Activated T-cell treated with anti-CD3 and anti-CD28 coated beads, Interleukin-2, amount 50 U/mL, for 48 hours (primary cell): ENCODE measurements at regions not wholly inside any gene's neighbourhood (a gene's known extent, or its start where the extent isn't known, plus 50 kb on each side); places are given as distances from the start of the nearest gene placed in this dataset.

Experiments
- DNase-seq, 2 experiments: peaks; one replicate each; pipeline ENCODE4 v3.0.0-alpha.2; 2020

GRCh38 chr2:120554625-120555032 is 181.0 kb upstream of the GLI2 start:
- no peak for DNase-seq

DNA sequence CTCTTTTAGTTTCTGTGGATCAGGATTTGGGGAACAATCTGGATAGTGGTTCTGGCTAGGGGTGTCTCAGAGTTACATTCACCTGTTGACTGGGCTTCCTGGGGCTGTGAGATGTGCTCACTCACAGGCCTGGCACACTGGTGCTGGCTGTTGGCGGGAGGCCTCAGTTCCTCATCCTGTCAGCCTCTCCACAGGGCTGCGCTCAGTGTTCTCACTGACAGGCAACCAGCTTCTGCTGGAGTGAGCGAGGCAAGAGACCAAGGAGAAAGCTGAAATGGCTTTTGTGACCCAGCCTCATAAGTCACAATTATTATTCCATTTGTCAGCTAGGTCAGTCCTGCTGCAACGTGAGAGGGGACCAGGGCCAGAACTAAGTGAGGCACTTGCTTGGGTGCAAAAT is 180.6 kb upstream of the GLI2 start:
- no peak for DNase-seq

GRCh38 chr2:120556911-120557310 is 178.8 kb upstream of the GLI2 start:
- DNase-seq, result no peak

- no peak for DNase-seq
These were observed 176.8 kb upstream of the GLI2 start for GRCh38 chr2:120558847-120559246.

- no peak for DNase-seq
These were observed 176.3 kb upstream of the GLI2 start for GRCh38 chr2:120559401-120559800.

GRCh38 chr2:120560330-120560729 is 175.3 kb upstream of the GLI2 start:
- DNase-seq, result no peak

- DNase-seq, result no peak
These were observed 174.2 kb upstream of the GLI2 start for GRCh38 chr2:120561379-120562035.

GRCh38 chr2:120562218-120563005 is 173.3 kb upstream of the GLI2 start:
- no peak for DNase-seq

DNA sequence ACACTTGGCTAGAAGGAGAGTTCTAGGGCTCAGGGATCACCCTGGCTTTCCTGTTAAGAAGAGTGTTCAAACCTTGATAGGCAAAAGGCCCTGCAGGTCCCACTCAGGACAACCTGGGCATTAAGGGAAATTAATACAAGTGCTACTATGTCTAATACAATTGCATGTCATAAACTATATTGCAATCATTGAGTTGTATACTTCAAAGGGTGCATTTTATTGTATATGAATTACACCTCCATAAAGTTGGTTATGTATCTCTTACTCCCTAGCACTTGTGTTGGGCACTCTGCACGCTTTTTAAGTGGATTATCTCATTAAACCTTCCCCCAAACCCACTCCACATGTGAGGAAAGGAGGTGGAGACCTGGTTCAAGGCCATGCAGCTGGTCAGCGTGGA is 172.1 kb upstream of the GLI2 start:
- no peak for DNase-seq

GRCh38 chr2:120564213-120565094 is 171.2 kb upstream of the GLI2 start:
- DNase-seq, result no peak

DNA sequence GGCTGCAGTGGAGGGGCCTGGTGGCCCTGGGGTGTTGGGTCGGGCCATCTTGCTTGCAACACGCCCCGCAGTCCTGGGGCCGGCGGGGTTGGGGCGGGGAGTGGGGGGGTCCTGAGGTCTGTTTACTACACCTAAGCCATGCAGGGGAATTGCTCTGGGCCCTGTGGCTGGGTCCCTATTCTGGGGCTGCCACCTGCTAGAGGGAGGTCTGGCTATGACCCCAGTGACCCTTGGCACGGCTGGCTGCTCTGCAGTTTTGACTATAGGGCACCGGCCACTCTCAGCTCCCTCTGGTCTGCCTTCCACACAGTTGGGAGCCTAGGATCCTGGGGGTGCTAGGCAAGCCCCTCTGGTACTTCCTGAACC is 170.6 kb upstream of the GLI2 start:
- no peak for DNase-seq

DNA sequence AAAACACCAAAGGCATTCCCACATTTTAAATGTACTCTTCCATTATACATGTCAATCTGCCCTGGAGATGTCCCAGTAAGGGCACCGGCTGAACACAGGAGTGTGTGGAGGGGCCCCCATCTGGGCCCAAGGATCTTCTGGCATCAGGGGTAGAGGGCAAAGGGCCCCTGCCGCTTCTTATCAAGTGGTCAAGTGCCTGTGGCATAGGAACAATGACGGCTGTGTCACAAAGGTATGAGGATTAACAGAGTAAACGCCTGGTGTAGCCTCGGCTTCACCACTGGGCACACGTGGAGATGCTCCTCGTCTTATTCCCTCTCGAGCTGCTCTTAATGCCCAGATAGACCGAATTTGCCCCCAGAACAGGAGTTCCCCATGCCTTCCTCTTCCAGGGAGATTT is 169.7 kb upstream of the GLI2 start:
- DNase-seq, result no peak

DNA sequence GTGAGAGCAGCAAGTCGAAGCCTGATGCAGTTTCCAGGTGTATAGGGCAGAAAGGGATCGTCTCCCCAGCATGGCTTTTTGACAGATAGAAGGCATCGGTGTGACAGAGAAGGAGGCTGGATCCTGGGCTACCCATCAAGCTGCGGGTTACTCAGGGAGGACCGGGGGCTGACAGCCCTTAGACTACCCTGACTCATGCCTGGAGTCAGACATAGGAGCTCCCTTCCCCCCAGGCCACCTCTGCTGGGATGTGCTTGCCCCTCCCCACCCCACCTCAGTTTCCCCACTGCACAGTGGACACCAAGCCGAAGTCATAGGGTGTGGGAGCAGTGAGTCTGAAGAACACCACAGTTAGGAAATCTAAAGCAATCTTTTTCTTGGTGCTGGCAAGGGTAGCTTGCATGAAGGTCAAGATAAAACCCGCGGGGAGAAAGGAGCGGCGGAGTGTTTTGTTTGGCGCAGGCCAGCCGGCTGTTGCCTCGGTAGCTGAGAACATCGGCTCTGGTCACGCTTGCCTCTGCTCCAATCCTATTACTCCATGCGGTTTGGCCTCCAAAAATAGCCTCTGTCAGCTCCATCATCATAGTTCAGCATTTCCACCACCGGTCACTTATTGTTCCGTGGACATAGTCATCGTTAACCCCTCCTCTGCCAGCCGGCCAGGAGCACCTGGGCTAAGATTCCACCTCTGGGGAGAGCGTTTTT is 169.2 kb upstream of the GLI2 start:
- no peak for DNase-seq

DNA sequence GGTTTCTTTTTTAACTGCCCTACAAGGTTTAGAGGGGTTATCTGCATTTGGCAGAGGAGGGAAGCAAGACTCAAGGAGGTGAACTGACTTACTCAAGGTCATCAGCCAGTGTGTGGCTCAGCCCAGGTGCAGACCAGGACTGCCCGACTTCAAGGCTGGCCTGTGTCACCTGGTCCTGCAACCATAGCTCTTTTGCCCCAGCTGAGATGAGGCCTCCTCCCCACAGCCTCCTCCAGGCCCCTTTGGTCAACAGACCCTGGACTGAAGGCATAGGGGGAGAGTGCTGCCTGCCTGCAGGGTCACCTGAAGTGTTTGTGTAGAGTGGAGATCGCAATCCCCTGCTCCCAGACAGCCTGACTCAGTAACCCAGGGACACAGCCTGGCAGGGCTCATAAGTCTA is 168.5 kb upstream of the GLI2 start:
- DNase-seq, result no peak

GRCh38 chr2:120568089-120568974 is 167.3 kb upstream of the GLI2 start:
- no peak for DNase-seq

DNA sequence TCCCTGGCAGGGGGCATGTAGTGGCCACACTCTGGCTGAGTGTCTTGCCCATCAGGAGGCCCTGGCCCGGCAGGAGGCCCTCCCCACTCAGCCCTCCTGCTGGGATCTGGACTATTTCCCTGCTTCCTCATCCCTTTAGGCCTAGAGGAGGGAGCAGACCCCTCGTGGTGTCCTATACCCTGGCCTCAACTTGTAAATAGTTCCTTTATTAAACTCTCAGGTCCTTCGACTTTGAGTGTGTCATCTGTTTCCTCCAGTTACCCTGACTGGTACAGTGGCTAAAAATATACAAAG is 166.7 kb upstream of the GLI2 start:
- no peak for DNase-seq

DNA sequence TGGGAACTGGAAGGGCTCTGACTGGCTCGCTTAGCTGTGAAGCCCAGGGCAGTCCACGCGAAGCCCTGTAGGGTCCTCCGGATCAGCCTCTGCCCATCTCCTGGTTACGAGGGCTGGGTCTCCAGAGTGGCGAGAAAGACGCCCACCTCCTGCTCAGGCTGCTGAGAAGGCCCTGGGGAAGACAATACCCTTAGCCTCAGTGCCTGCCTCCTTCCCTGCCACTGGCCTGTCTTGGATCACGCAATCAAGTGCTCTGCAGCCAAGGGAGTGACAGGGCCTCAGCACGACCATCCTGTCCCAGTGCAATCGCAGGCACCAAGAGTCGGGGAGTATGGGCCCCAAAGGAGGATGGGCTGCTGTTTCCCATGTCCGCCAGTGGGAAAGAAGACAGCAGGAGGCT is 165.7 kb upstream of the GLI2 start:
- no peak for DNase-seq

- DNase-seq, result no peak
These were observed 165.1 kb upstream of the GLI2 start for GRCh38 chr2:120570546-120570945.

DNA sequence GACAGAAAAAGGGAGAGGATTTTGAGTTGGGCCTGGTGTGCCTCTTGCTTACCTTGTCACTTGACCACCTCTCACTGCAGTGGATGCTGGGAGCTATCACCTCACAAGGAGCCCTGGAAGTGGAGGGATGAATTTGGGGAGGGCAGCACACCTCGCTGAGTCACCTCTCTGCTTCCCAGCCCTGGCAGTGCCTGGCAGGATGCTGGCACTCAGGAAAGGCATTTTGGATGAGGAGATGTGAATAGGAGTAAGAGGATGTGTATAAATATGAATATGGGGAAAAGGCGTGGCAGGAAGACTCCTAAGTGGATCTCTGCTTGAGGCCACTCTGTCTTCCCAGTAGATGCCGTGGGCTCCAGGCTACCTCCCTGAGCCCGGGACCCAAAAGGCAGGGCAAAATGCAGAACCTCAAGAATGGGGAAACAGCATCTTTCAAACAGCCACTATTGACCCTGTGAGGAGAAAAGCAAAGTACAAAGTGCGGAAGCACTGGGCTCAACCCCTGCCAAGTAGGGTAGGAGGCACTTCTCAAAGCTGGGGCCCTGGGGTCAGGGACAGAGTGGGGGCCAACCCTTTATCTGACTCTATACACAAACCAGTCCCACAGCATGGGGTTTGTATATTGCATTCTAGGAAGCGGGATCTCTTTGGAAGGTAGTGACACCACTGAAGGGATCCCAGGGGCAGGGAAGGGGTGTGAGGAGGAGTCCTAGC is 164.5 kb upstream of the GLI2 start:
- no peak for DNase-seq

DNA sequence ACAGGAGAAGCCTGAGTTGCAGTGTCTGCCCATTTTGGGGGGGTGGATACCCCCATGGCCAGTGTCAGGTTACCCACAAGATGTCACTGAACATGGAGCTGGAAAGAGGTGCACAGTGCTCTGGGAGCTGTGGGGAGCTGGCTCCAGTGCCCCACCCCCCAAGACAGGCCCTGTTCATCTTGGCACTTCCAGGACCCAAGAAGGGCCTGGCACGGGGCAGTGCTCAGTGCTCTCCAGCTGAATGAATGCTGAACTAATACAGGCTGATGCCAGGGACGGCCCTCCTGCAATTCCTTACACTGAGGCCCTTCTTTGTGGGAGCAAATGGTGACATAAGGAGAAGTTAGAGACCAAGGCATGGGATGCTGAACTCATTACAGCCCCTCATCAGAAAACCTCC is 163.4 kb upstream of the GLI2 start:
- no peak for DNase-seq

GRCh38 chr2:120574620-120575019 is 161.0 kb upstream of the GLI2 start:
- DNase-seq, result no peak

GRCh38 chr2:120575966-120576365 is 159.7 kb upstream of the GLI2 start:
- DNase-seq, result no peak
